KOPT-K1 (cell line): ENCODE measurements at regions not wholly inside any gene's neighbourhood (a gene's known extent, or its start where the extent isn't known, plus 50 kb on each side); places are given as distances from the start of the nearest gene placed in this dataset.

Experiments used
- H3K27ac ChIP-seq: fragments of 200-600 bp; sonication (generic); 2 replicates; pipeline ENCODE4 v1.5.1; 2016; ENCODE audit warnings: antibody characterized with exemption, mild to moderate bottlenecking, low read depth, low read length; ENCODE audit not compliant: poor library complexity, severe bottlenecking
- H3K36me3 ChIP-seq: fragments of 200-600 bp; sonication (generic); 2 replicates; pipeline ENCODE4 v1.5.1; 2017; ENCODE audit warnings: antibody characterized with exemption, mild to moderate bottlenecking, low read length, moderate library complexity; ENCODE audit not compliant: insufficient read depth
- H3K9me3 ChIP-seq: fragments of 200-600 bp; sonication (generic); 2 replicates; pipeline ENCODE4 v1.5.1; 2017; ENCODE audit warnings: antibody characterized with exemption, low read length, mild to moderate bottlenecking; ENCODE audit not compliant: insufficient read depth, poor library complexity, severe bottlenecking

GRCh38 chr3:28940530-28940929 is 340.3 kb upstream of the RBMS3 start:
- Histone ChIP-seq H3K27ac (no peak overlapping the region), H3K9me3 (no peaks in the 10 kb centered on the region), H3K36me3 (no peaks in the 10 kb centered on the region)

GRCh38 chr3:28940994-28941393 is 339.9 kb upstream of the RBMS3 start:
- H3K9me3 ChIP-seq: no peaks in the 10 kb centered on the region
- no peaks in the 10 kb centered on the region for H3K36me3 ChIP-seq
- no peak overlapping the region for H3K27ac ChIP-seq

- no peak overlapping the region for H3K27ac ChIP-seq
- H3K36me3 ChIP-seq: no peaks in the 10 kb centered on the region
- H3K9me3 ChIP-seq: no peaks in the 10 kb centered on the region
Observed at GRCh38 chr3:28947061-28947460, 333.8 kb upstream of the RBMS3 start.

- Histone ChIP-seq H3K9me3 (no peaks in the 10 kb centered on the region), H3K36me3 (no peaks in the 10 kb centered on the region), H3K27ac (no peak overlapping the region)
Observed at GRCh38 chr3:28947751-28948150, 333.1 kb upstream of the RBMS3 start.

GRCh38 chr3:28948685-28949084 is 332.2 kb upstream of the RBMS3 start:
- no peaks in the 10 kb centered on the region for H3K36me3 ChIP-seq
- no peak overlapping the region for H3K27ac ChIP-seq
- H3K9me3 ChIP-seq: no peaks in the 10 kb centered on the region

GRCh38 chr3:28949580-28949979 is 331.3 kb upstream of the RBMS3 start:
- Histone ChIP-seq H3K9me3 (no peaks in the 10 kb centered on the region), H3K27ac (no peak overlapping the region), H3K36me3 (no peaks in the 10 kb centered on the region)

- Histone ChIP-seq H3K9me3 (no peaks in the 10 kb centered on the region), H3K36me3 (no peaks in the 10 kb centered on the region), H3K27ac (no peak overlapping the region)
Observed at GRCh38 chr3:28950614-28951013, 330.3 kb upstream of the RBMS3 start.

- Histone ChIP-seq H3K9me3 (no peaks in the 10 kb centered on the region), H3K27ac (no peak overlapping the region), H3K36me3 (no peaks in the 10 kb centered on the region)
Observed at GRCh38 chr3:28951772-28952556, 328.9 kb upstream of the RBMS3 start.

GRCh38 chr3:28958656-28959055 is 322.2 kb upstream of the RBMS3 start:
- H3K9me3 ChIP-seq: peaks cover 12% of the 10 kb centered on the region
- H3K27ac ChIP-seq: no peak overlapping the region
- no peaks in the 10 kb centered on the region for H3K36me3 ChIP-seq

GRCh38 chr3:28971156-28971555 is 309.7 kb upstream of the RBMS3 start:
- H3K9me3 ChIP-seq: peaks cover 19% of the 10 kb centered on the region
- H3K27ac ChIP-seq: no peak overlapping the region
- no peaks in the 10 kb centered on the region for H3K36me3 ChIP-seq

GRCh38 chr3:28972921-28973320 is 307.9 kb upstream of the RBMS3 start:
- no peak overlapping the region for H3K27ac ChIP-seq
- H3K9me3 ChIP-seq: peaks cover 19% of the 10 kb centered on the region
- H3K36me3 ChIP-seq: no peaks in the 10 kb centered on the region

GRCh38 chr3:28973609-28974008 is 307.3 kb upstream of the RBMS3 start:
- no peak overlapping the region for H3K27ac ChIP-seq
- H3K36me3 ChIP-seq: no peaks in the 10 kb centered on the region
- H3K9me3 ChIP-seq: peaks cover 19% of the 10 kb centered on the region

GRCh38 chr3:28978092-28978491 is 302.8 kb upstream of the RBMS3 start:
- Histone ChIP-seq H3K27ac (no peak overlapping the region), H3K9me3 (no peaks in the 10 kb centered on the region), H3K36me3 (no peaks in the 10 kb centered on the region)

GRCh38 chr3:28980131-28980530 is 300.7 kb upstream of the RBMS3 start:
- Histone ChIP-seq H3K9me3 (no peaks in the 10 kb centered on the region), H3K36me3 (no peaks in the 10 kb centered on the region), H3K27ac (no peak overlapping the region)

- Histone ChIP-seq H3K27ac (no peak overlapping the region), H3K9me3 (no peaks in the 10 kb centered on the region), H3K36me3 (no peaks in the 10 kb centered on the region)
Observed at GRCh38 chr3:28980631-28981030, 300.2 kb upstream of the RBMS3 start.

- Histone ChIP-seq H3K36me3 (no peaks in the 10 kb centered on the region), H3K9me3 (no peaks in the 10 kb centered on the region), H3K27ac (no peak overlapping the region)
Observed at GRCh38 chr3:28982906-28983305, 298.0 kb upstream of the RBMS3 start.
